Mesenchymal stem cell (in vitro differentiated cells and primary cell): ENCODE measurements at regions not wholly inside any gene's neighbourhood (a gene's known extent, or its start where the extent isn't known, plus 50 kb on each side); places are given as distances from the start of the nearest gene placed in this dataset.

Experiments used
- DNase-seq: peaks from one replicate; pipeline ENCODE4 v3.0.0-alpha.2; 2013
- H2AFZ ChIP-seq: one replicate; pipeline ENCODE4 v1.6.1; 2013; ENCODE audit warnings: low read depth, mild to moderate bottlenecking, control low read depth, inconsistent platforms, low read length, moderate library complexity
- H2AK5ac ChIP-seq: 2 replicates; pipeline ENCODE4 v1.6.1; 2013; ENCODE audit warnings: low read length, moderate library complexity, mild to moderate bottlenecking, inconsistent platforms; ENCODE audit not compliant: severe bottlenecking
- H2BK120ac ChIP-seq: one replicate; pipeline ENCODE4 v1.6.1; 2013; ENCODE audit warnings: low read depth, mild to moderate bottlenecking, inconsistent platforms, low read length, moderate library complexity
- H2BK12ac ChIP-seq, 2 experiments: one replicate each; pipeline ENCODE4 v1.6.1; 2013; ENCODE audit warnings: inconsistent platforms in 2 of 2, low read length in 2 of 2, mild to moderate bottlenecking in 2 of 2, moderate library complexity in 2 of 2, control low read depth in 1 of 2
- H2BK15ac ChIP-seq: one replicate; pipeline ENCODE4 v1.6.1; 2013; ENCODE audit warnings: mild to moderate bottlenecking, low read depth, inconsistent platforms; ENCODE audit not compliant: poor library complexity, severe bottlenecking
- H2BK5ac ChIP-seq: 2 replicates; pipeline ENCODE4 v1.6.1; 2013; ENCODE audit warnings: low read depth, mild to moderate bottlenecking, low read length, control low read depth, inconsistent platforms; ENCODE audit not compliant: poor library complexity, severe bottlenecking
- H3K14ac ChIP-seq, 2 experiments: one replicate each; pipeline ENCODE4 v1.6.1; 2013; ENCODE audit warnings: inconsistent platforms in 2 of 2, low read length in 2 of 2, control low read depth in 1 of 2, mild to moderate bottlenecking in 1 of 2, moderate library complexity in 1 of 2
- H3K18ac ChIP-seq, 2 experiments: one replicate each; pipeline ENCODE4 v1.6.1; 2013; ENCODE audit warnings: inconsistent platforms in 2 of 2, low read length in 2 of 2, control low read depth in 1 of 2, low read depth in 1 of 2, mild to moderate bottlenecking in 1 of 2
- H3K23ac ChIP-seq, 2 experiments: one replicate each; pipeline ENCODE4 v1.6.1; 2013; ENCODE audit warnings: inconsistent platforms in 2 of 2, low read length in 2 of 2, mild to moderate bottlenecking in 2 of 2, moderate library complexity in 2 of 2, control low read depth in 1 of 2
- H3K27ac ChIP-seq: 2 replicates; pipeline ENCODE4 v1.5.1; 2013; ENCODE audit warnings: mild to moderate bottlenecking, moderate library complexity, low read length, control low read depth, inconsistent platforms; ENCODE audit not compliant: poor library complexity, severe bottlenecking
- H3K27me3 ChIP-seq, 2 experiments: 2 replicates each; pipeline versions ENCODE4 v1.6.1 to v1.7.0; 2013; ENCODE audit warnings: low read length in 2 of 2, mild to moderate bottlenecking in 2 of 2, moderate library complexity in 2 of 2, control low read depth in 1 of 2, inconsistent platforms in 1 of 2; ENCODE audit not compliant: control insufficient read depth in 1 of 2, insufficient read depth in 1 of 2
- H3K36me3 ChIP-seq, 2 experiments: 2 replicates each; pipeline versions ENCODE4 v1.6.1 to v1.7.0; 2013; ENCODE audit warnings: low read length in 2 of 2, control low read depth in 1 of 2, inconsistent platforms in 1 of 2, low read depth in 1 of 2, mild to moderate bottlenecking in 1 of 2; ENCODE audit not compliant: insufficient read depth in 2 of 2, control insufficient read depth in 1 of 2
- H3K4ac ChIP-seq, 2 experiments: one replicate each; pipeline ENCODE4 v1.6.1; 2013; ENCODE audit warnings: inconsistent platforms in 2 of 2, low read length in 2 of 2, mild to moderate bottlenecking in 2 of 2, moderate library complexity in 2 of 2, control low read depth in 1 of 2, low read depth in 1 of 2
- H3K4me1 ChIP-seq: 2 replicates; pipeline ENCODE4 v1.6.1; 2013; ENCODE audit warnings: low read depth, low read length, control low read depth; ENCODE audit not compliant: control insufficient read depth, insufficient read depth
- H3K4me2 ChIP-seq: 2 replicates; pipeline ENCODE4 v1.6.1; 2013; ENCODE audit warnings: low read length, mild to moderate bottlenecking, inconsistent platforms; ENCODE audit not compliant: poor library complexity, severe bottlenecking
- H3K4me3 ChIP-seq, 2 experiments: 2 replicates each; pipeline versions ENCODE4 v1.5.1 to v1.7.0; 2013; ENCODE audit warnings: low read length in 2 of 2, mild to moderate bottlenecking in 2 of 2, control low read depth in 1 of 2, low read depth in 1 of 2; ENCODE audit not compliant: insufficient read depth in 1 of 2
- H3K79me1 ChIP-seq: replicated peaks from 2 replicates; pipeline ENCODE4 v1.6.1; 2013; ENCODE audit warnings: mild to moderate bottlenecking, control low read depth, low read length, inconsistent platforms; ENCODE audit not compliant: poor library complexity, severe bottlenecking
- H3K9ac ChIP-seq: 2 replicates; pipeline ENCODE4 v1.7.0; 2013; ENCODE audit warnings: mild to moderate bottlenecking, low read length, moderate library complexity
- H3K9me3 ChIP-seq: 2 replicates; pipeline ENCODE4 v1.7.0; 2013; ENCODE audit warnings: mild to moderate bottlenecking, low read length; ENCODE audit not compliant: control insufficient read depth
- H4K8ac ChIP-seq: one replicate; pipeline ENCODE4 v1.6.1; 2013; ENCODE audit warnings: inconsistent platforms, mild to moderate bottlenecking, low read length, moderate library complexity
- H4K91ac ChIP-seq: one replicate; pipeline ENCODE4 v1.6.1; 2013; ENCODE audit warnings: mild to moderate bottlenecking, low read length, inconsistent platforms
- WGBS: methylation state at CpG from one replicate; pipeline ENCODE4 v1.1.7; 2013; ENCODE audit warnings: mixed read lengths; 5-methylcytosine and 5-hydroxymethylcytosine counted together

DNA sequence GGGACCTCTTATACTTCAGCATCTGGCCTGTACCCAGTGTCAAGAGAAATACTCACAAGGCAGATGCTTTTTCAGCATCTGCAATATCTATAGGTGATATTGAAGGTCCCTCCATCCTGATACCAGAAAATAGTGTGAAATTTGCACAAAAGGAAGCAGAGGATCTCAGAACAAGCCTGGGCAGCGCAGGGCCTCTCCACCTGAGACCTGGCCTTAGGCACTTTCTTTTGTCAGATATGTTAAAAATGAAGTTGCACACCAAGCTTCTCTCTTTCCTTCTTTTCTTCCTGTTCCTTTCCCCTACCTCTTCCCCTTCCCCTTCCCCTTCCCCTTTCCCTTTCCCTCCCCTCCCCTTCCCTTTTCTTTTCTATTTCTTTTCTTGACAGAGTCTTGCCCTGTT, 62.2 kb downstream of the ARHGEF18 start:
- DNase-seq: no peak
- Histone ChIP-seq H3K9me3 (no peaks in the 10 kb centered on the region), H3K4me2 (no peak overlapping the region), H4K8ac (no peak overlapping the region), H3K79me1 (peaks cover 24% of the 10 kb centered on the region), H3K23ac (no peak overlapping the region), H3K14ac (no peak overlapping the region), H3K4me1 (peaks cover 9% of the 10 kb centered on the region), H2BK12ac (no peak overlapping the region), H2AFZ (no peak overlapping the region), H2BK15ac (no peak overlapping the region), H3K27me3 (no peaks in the 10 kb centered on the region), H2AK5ac (no peak overlapping the region), H3K4ac (peak overlapping the region in 1 of 2 experiments; percentile 7), H2BK120ac (no peak overlapping the region), H2BK5ac (no peak overlapping the region), H3K9ac (no peak overlapping the region), H3K36me3 (peaks cover 0 to 6% of the 10 kb centered on the region in 2 experiments), H3K27ac (no peak overlapping the region), H4K91ac (no peak overlapping the region), H3K18ac (no peak overlapping the region), H3K4me3 (no peak overlapping the region)
- WGBS: 100% methylated on average over 1 of the region's 1 CpG

- Histone ChIP-seq H3K9ac (no peak overlapping the region), H4K91ac (no peak overlapping the region), H2BK15ac (no peak overlapping the region), H4K8ac (no peak overlapping the region), H3K79me1 (peaks cover 26% of the 10 kb centered on the region), H3K18ac (no peak overlapping the region), H3K23ac (no peak overlapping the region), H2BK5ac (no peak overlapping the region), H3K4me2 (no peak overlapping the region), H3K4ac (no peak overlapping the region), H3K14ac (no peak overlapping the region), H2BK120ac (no peak overlapping the region), H2AFZ (no peak overlapping the region), H3K27me3 (no peaks in the 10 kb centered on the region), H2AK5ac (no peak overlapping the region), H2BK12ac (no peak overlapping the region), H3K27ac (no peak overlapping the region), H3K4me1 (peaks cover 21% of the 10 kb centered on the region), H3K36me3 (peaks cover 0 to 10% of the 10 kb centered on the region in 2 experiments), H3K4me3 (no peak overlapping the region), H3K9me3 (no peaks in the 10 kb centered on the region)
- DNase-seq: no peak
- 89% methylated on average over 5 of the region's 6 CpGs for WGBS
Observed at GRCh38 chr19:7413629-7414028, 64.9 kb downstream of the ARHGEF18 start.

GRCh38 chr19:7415163-7415856, 66.6 kb downstream of the ARHGEF18 start:
- Histone ChIP-seq H3K9me3 (no peaks in the 10 kb centered on the region), H3K27ac (no peak overlapping the region), H4K91ac (peak overlapping the region; percentile 97), H2BK120ac (peak overlapping the region; percentile 82), H2BK15ac (peak overlapping the region; percentile 12), H3K36me3 (peaks cover 0 to 24% of the 10 kb centered on the region in 2 experiments), H2AFZ (no peak overlapping the region), H2BK12ac (peak overlapping the region; percentile 19 to 88), H3K4ac (peak overlapping the region; percentile 75 to 77), H3K18ac (peak overlapping the region; percentile 64 to 92), H3K9ac (no peak overlapping the region), H3K23ac (peak overlapping the region in 1 of 2 experiments; percentile 41), H3K27me3 (no peaks in the 10 kb centered on the region), H3K79me1 (peaks cover 40% of the 10 kb centered on the region), H3K4me1 (peaks cover 30% of the 10 kb centered on the region), H4K8ac (peak overlapping the region; percentile 96), H3K4me2 (no peak overlapping the region), H2AK5ac (peak overlapping the region; percentile 31), H3K4me3 (no peak overlapping the region), H3K14ac (no peak overlapping the region), H2BK5ac (no peak overlapping the region)
- WGBS: 57% methylated on average over 21 of the region's 22 CpGs
- peak; percentile 97 for DNase-seq

GRCh38 chr19:7415857-7416371, 67.2 kb downstream of the ARHGEF18 start:
- H2BK12ac ChIP-seq: peak overlapping the region; percentile 67 to 84
- H2AK5ac ChIP-seq: no peak overlapping the region
- H3K36me3 ChIP-seq: peaks cover under 1 to 29% of the 10 kb centered on the region in 2 experiments
- H3K14ac ChIP-seq: peak overlapping the region in 1 of 2 experiments; percentile 38
- H3K9ac ChIP-seq: no peak overlapping the region
- H2BK15ac ChIP-seq: no peak overlapping the region
- no peaks in the 10 kb centered on the region for H3K9me3 ChIP-seq
- H3K18ac ChIP-seq: peak overlapping the region; percentile 0 to 59
- H3K27me3 ChIP-seq: no peaks in the 10 kb centered on the region
- peak overlapping the region in 1 of 2 experiments; percentile 88 for H3K4ac ChIP-seq
- H3K23ac ChIP-seq: peak overlapping the region in 1 of 2 experiments; percentile 67
- peak overlapping the region; percentile 1 for H4K91ac ChIP-seq
- no peak overlapping the region for H3K4me3 ChIP-seq
- H3K27ac ChIP-seq: peak overlapping the region; percentile 10
- H2AFZ ChIP-seq: no peak overlapping the region
- H3K79me1 ChIP-seq: peaks cover 42% of the 10 kb centered on the region
- H4K8ac ChIP-seq: peak overlapping the region; percentile 23
- peaks cover 30% of the 10 kb centered on the region for H3K4me1 ChIP-seq
- no peak for DNase-seq
- H2BK5ac ChIP-seq: no peak overlapping the region
- no peak overlapping the region for H3K4me2 ChIP-seq
- H2BK120ac ChIP-seq: no peak overlapping the region
- WGBS: 86% methylated on average over 9 of the region's 11 CpGs
